ENCODE measurements at regions not wholly inside any gene's neighbourhood (a gene's known extent, or its start where the extent isn't known, plus 50 kb on each side); places are given as distances from the start of the nearest gene placed in this dataset.

GRCh38 chr3:27577504-27577903, 93.3 kb upstream of the SLC4A7 start:
- Histone ChIP-seq H3K4me3 (ENCODE audit: insufficient read depth in 1 of 2, low read depth in 1 of 2, low read length in 2 of 2) (no peak overlapping the region), H3K4me1 (ENCODE audit: control insufficient read depth, insufficient read depth, low read depth, low read length) (no peaks in the 10 kb centered on the region), H4K8ac (ENCODE audit: low read length) (no peak overlapping the region), H3K27ac (ENCODE audit: low read length, poor library complexity, severe bottlenecking) (no peak overlapping the region), H3K18ac (ENCODE audit: low read depth in 1 of 2, low read length in 2 of 2) (no peak overlapping the region), H3K4me2 (ENCODE audit: low read length, poor library complexity, severe bottlenecking) (no peak overlapping the region), H2BK5ac (ENCODE audit: low read depth, low read length, poor library complexity, severe bottlenecking) (no peak overlapping the region), H3K36me3 (ENCODE audit: control insufficient read depth in 1 of 2, insufficient read depth in 2 of 2, low read depth in 1 of 2, low read length in 2 of 2) (no peaks in the 10 kb centered on the region), H3K9ac (ENCODE audit: low read length) (peak overlapping the region; percentile 9), H3K4ac (ENCODE audit: low read depth in 1 of 2, low read length in 2 of 2) (no peak overlapping the region), H3K79me1 (replicated peaks; ENCODE audit: low read length, poor library complexity, severe bottlenecking) (no peaks in the 10 kb centered on the region), H2AFZ (ENCODE audit: low read depth, low read length) (no peak overlapping the region), H4K91ac (ENCODE audit: low read length) (no peak overlapping the region), H3K23ac (ENCODE audit: low read length in 2 of 2) (no peak overlapping the region), H2AK5ac (ENCODE audit: low read length, severe bottlenecking) (no peak overlapping the region), H3K14ac (ENCODE audit: low read length in 2 of 2) (no peak overlapping the region), H2BK15ac (ENCODE audit: low read depth, poor library complexity, severe bottlenecking) (no peak overlapping the region), H3K9me3 (ENCODE audit: control insufficient read depth, low read length) (no peaks in the 10 kb centered on the region), H2BK12ac (ENCODE audit: low read length in 2 of 2) (no peak overlapping the region), H3K27me3 (ENCODE audit: control insufficient read depth in 1 of 2, insufficient read depth in 1 of 2, low read length in 2 of 2) (no peaks in the 10 kb centered on the region), H2BK120ac (ENCODE audit: low read depth, low read length) (no peak overlapping the region)
- no peak for DNase-seq
- 97% methylated on average over 5 of the region's 5 CpGs for WGBS

GRCh38 chr3:27576171-27576570, 92.0 kb upstream of the SLC4A7 start:
- WGBS: 78% methylated on average over 3 of the region's 3 CpGs
- Histone ChIP-seq H3K9me3 (ENCODE audit: control insufficient read depth, low read length) (no peaks in the 10 kb centered on the region), H3K23ac (ENCODE audit: low read length in 2 of 2) (no peak overlapping the region), H2BK5ac (ENCODE audit: low read depth, low read length, poor library complexity, severe bottlenecking) (no peak overlapping the region), H3K27ac (ENCODE audit: low read length, poor library complexity, severe bottlenecking) (no peak overlapping the region), H2AFZ (ENCODE audit: low read depth, low read length) (no peak overlapping the region), H3K4me2 (ENCODE audit: low read length, poor library complexity, severe bottlenecking) (no peak overlapping the region), H3K4me3 (ENCODE audit: insufficient read depth in 1 of 2, low read depth in 1 of 2, low read length in 2 of 2) (no peak overlapping the region), H3K14ac (ENCODE audit: low read length in 2 of 2) (no peak overlapping the region), H3K79me1 (replicated peaks; ENCODE audit: low read length, poor library complexity, severe bottlenecking) (no peaks in the 10 kb centered on the region), H2BK15ac (ENCODE audit: low read depth, poor library complexity, severe bottlenecking) (no peak overlapping the region), H2AK5ac (ENCODE audit: low read length, severe bottlenecking) (no peak overlapping the region), H3K36me3 (ENCODE audit: control insufficient read depth in 1 of 2, insufficient read depth in 2 of 2, low read depth in 1 of 2, low read length in 2 of 2) (no peaks in the 10 kb centered on the region), H3K9ac (ENCODE audit: low read length) (no peak overlapping the region), H3K18ac (ENCODE audit: low read depth in 1 of 2, low read length in 2 of 2) (no peak overlapping the region), H4K8ac (ENCODE audit: low read length) (no peak overlapping the region), H2BK120ac (ENCODE audit: low read depth, low read length) (no peak overlapping the region), H3K27me3 (ENCODE audit: control insufficient read depth in 1 of 2, insufficient read depth in 1 of 2, low read length in 2 of 2) (no peaks in the 10 kb centered on the region), H3K4ac (ENCODE audit: low read depth in 1 of 2, low read length in 2 of 2) (no peak overlapping the region), H4K91ac (ENCODE audit: low read length) (no peak overlapping the region), H3K4me1 (ENCODE audit: control insufficient read depth, insufficient read depth, low read depth, low read length) (no peaks in the 10 kb centered on the region), H2BK12ac (ENCODE audit: low read length in 2 of 2) (no peak overlapping the region)
- no peak for DNase-seq

- no peaks in the 10 kb centered on the region for H3K4me1 ChIP-seq (ENCODE audit: control insufficient read depth, insufficient read depth, low read depth, low read length)
- no peak overlapping the region for H3K18ac ChIP-seq (ENCODE audit: low read depth in 1 of 2, low read length in 2 of 2)
- no peak overlapping the region for H2BK5ac ChIP-seq (ENCODE audit: low read depth, low read length, poor library complexity, severe bottlenecking)
- no peak overlapping the region for H4K91ac ChIP-seq (ENCODE audit: low read length)
- no peak overlapping the region for H4K8ac ChIP-seq (ENCODE audit: low read length)
- WGBS: 74% methylated on average over 2 of the region's 3 CpGs
- no peak overlapping the region for H3K4me2 ChIP-seq (ENCODE audit: low read length, poor library complexity, severe bottlenecking)
- no peak overlapping the region for H2BK120ac ChIP-seq (ENCODE audit: low read depth, low read length)
- no peak overlapping the region for H2BK15ac ChIP-seq (ENCODE audit: low read depth, poor library complexity, severe bottlenecking)
- H3K4me3 ChIP-seq (ENCODE audit: insufficient read depth in 1 of 2, low read depth in 1 of 2, low read length in 2 of 2): no peak overlapping the region
- H3K36me3 ChIP-seq (ENCODE audit: control insufficient read depth in 1 of 2, insufficient read depth in 2 of 2, low read depth in 1 of 2, low read length in 2 of 2): no peaks in the 10 kb centered on the region
- DNase-seq: no peak
- no peak overlapping the region for H3K4ac ChIP-seq (ENCODE audit: low read depth in 1 of 2, low read length in 2 of 2)
- no peaks in the 10 kb centered on the region for H3K79me1 ChIP-seq (replicated peaks; ENCODE audit: low read length, poor library complexity, severe bottlenecking)
- H3K9me3 ChIP-seq (ENCODE audit: control insufficient read depth, low read length): no peaks in the 10 kb centered on the region
- no peak overlapping the region for H3K14ac ChIP-seq (ENCODE audit: low read length in 2 of 2)
- H2BK12ac ChIP-seq (ENCODE audit: low read length in 2 of 2): no peak overlapping the region
- no peak overlapping the region for H3K27ac ChIP-seq (ENCODE audit: low read length, poor library complexity, severe bottlenecking)
- no peak overlapping the region for H2AFZ ChIP-seq (ENCODE audit: low read depth, low read length)
- H3K27me3 ChIP-seq (ENCODE audit: control insufficient read depth in 1 of 2, insufficient read depth in 1 of 2, low read length in 2 of 2): no peaks in the 10 kb centered on the region
- no peak overlapping the region for H2AK5ac ChIP-seq (ENCODE audit: low read length, severe bottlenecking)
- no peak overlapping the region for H3K23ac ChIP-seq (ENCODE audit: low read length in 2 of 2)
- no peak overlapping the region for H3K9ac ChIP-seq (ENCODE audit: low read length)
These were observed 91.3 kb upstream of the SLC4A7 start for GRCh38 chr3:27575499-27575898.

GRCh38 chr3:27574438-27574795, 90.2 kb upstream of the SLC4A7 start:
- Histone ChIP-seq H2BK12ac (ENCODE audit: low read length in 2 of 2) (no peak overlapping the region), H3K79me1 (replicated peaks; ENCODE audit: low read length, poor library complexity, severe bottlenecking) (no peaks in the 10 kb centered on the region), H3K23ac (ENCODE audit: low read length in 2 of 2) (no peak overlapping the region), H2BK15ac (ENCODE audit: low read depth, poor library complexity, severe bottlenecking) (no peak overlapping the region), H3K4me3 (ENCODE audit: insufficient read depth in 1 of 2, low read depth in 1 of 2, low read length in 2 of 2) (no peak overlapping the region), H2BK5ac (ENCODE audit: low read depth, low read length, poor library complexity, severe bottlenecking) (no peak overlapping the region), H3K14ac (ENCODE audit: low read length in 2 of 2) (no peak overlapping the region), H3K36me3 (ENCODE audit: control insufficient read depth in 1 of 2, insufficient read depth in 2 of 2, low read depth in 1 of 2, low read length in 2 of 2) (no peaks in the 10 kb centered on the region), H3K4me1 (ENCODE audit: control insufficient read depth, insufficient read depth, low read depth, low read length) (no peaks in the 10 kb centered on the region), H3K4me2 (ENCODE audit: low read length, poor library complexity, severe bottlenecking) (no peak overlapping the region), H2BK120ac (ENCODE audit: low read depth, low read length) (no peak overlapping the region), H3K27ac (ENCODE audit: low read length, poor library complexity, severe bottlenecking) (no peak overlapping the region), H3K4ac (ENCODE audit: low read depth in 1 of 2, low read length in 2 of 2) (no peak overlapping the region), H3K9ac (ENCODE audit: low read length) (no peak overlapping the region), H3K9me3 (ENCODE audit: control insufficient read depth, low read length) (no peaks in the 10 kb centered on the region), H3K18ac (ENCODE audit: low read depth in 1 of 2, low read length in 2 of 2) (no peak overlapping the region), H4K8ac (ENCODE audit: low read length) (no peak overlapping the region), H2AFZ (ENCODE audit: low read depth, low read length) (no peak overlapping the region), H2AK5ac (ENCODE audit: low read length, severe bottlenecking) (no peak overlapping the region), H3K27me3 (ENCODE audit: control insufficient read depth in 1 of 2, insufficient read depth in 1 of 2, low read length in 2 of 2) (no peaks in the 10 kb centered on the region), H4K91ac (ENCODE audit: low read length) (no peak overlapping the region)
- WGBS: 87% methylated on average over 5 of the region's 6 CpGs
- no peak for DNase-seq
